GM12892 (cell line): ENCODE measurements at regions not wholly inside any gene's neighbourhood (a gene's known extent, or its start where the extent isn't known, plus 50 kb on each side); places are given as distances from the start of the nearest gene placed in this dataset.

ENCODE experiments used
- POLR2A ChIP-seq: IDR thresholded peaks from 2 replicates; pipeline ENCODE4 v1.6.1; 2011; ENCODE audit warnings: low read depth, low read length, control low read depth
- POLR2AphosphoS5 ChIP-seq: IDR thresholded peaks from 2 replicates; pipeline ENCODE4 v1.6.1; 2011; ENCODE audit warnings: low read depth, low read length, control low read depth
- TAF1 ChIP-seq: IDR thresholded peaks from 2 replicates; pipeline ENCODE4 v1.6.1; 2011; ENCODE audit warnings: low read depth, mild to moderate bottlenecking, control low read depth, low read length, borderline replicate concordance

GRCh38 chr13:40488869-40489391 lies 177.5 kb downstream of the FOXO1 start:
- no peak for TF ChIP-seq POLR2A
- TF ChIP-seq TAF1, result no peak
- no peak for TF ChIP-seq POLR2AphosphoS5
